CD8-positive, alpha-beta memory T cell (primary cell): ENCODE measurements at regions not wholly inside any gene's neighbourhood (a gene's known extent, or its start where the extent isn't known, plus 50 kb on each side); places are given as distances from the start of the nearest gene placed in this dataset.

Experiments used
- CTCF ChIA-PET: fragments of 350-600 bp; sonication (Branson Sonifier 250); formaldehyde crosslinking; loops from one replicate; lab custom pipeline; 2021; ENCODE audit warnings: antibody characterized with exemption; lab: Charles Lee
- POLR2A ChIA-PET: fragments of 350-600 bp; sonication (Branson Sonifier 250); formaldehyde crosslinking; loops from one replicate; lab custom pipeline; 2021; ENCODE audit warnings: antibody characterized with exemption; lab: Charles Lee
- DNase-seq, 5 donors: peaks; one replicate each; pipeline versions ENCODE4 v3.0.0 to v3.0.0-alpha.2; 2020 to 2022; ENCODE audit warnings: mixed read lengths in 1 of 5
- H3K27ac ChIP-seq: one replicate; pipeline ENCODE4 v1.7.0; 2013; ENCODE audit warnings: low read depth, mild to moderate bottlenecking, low read length, moderate library complexity
- H3K27me3 ChIP-seq: 2 replicates; pipeline ENCODE4 v1.7.0; 2013; ENCODE audit warnings: low read length, mild to moderate bottlenecking; ENCODE audit not compliant: insufficient read depth, poor library complexity, severe bottlenecking
- H3K36me3 ChIP-seq: 2 replicates; pipeline ENCODE4 v1.7.0; 2013; ENCODE audit warnings: mild to moderate bottlenecking, low read length, moderate library complexity; ENCODE audit not compliant: insufficient read depth
- H3K4me1 ChIP-seq: 2 replicates; pipeline ENCODE4 v1.7.0; 2013; ENCODE audit warnings: mild to moderate bottlenecking, low read length, moderate library complexity; ENCODE audit not compliant: insufficient read depth
- H3K4me3 ChIP-seq: 2 replicates; pipeline ENCODE4 v1.7.0; 2013; ENCODE audit warnings: mild to moderate bottlenecking, low read length
- H3K9me3 ChIP-seq: 2 replicates; pipeline ENCODE4 v1.7.0; 2013; ENCODE audit warnings: mild to moderate bottlenecking, low read length
- H3K27ac Mint-ChIP-seq, 8 donors: one replicate each; pipeline ENCODE4 v1.8.0; 2020 to 2021; ENCODE audit warnings: mixed read lengths in 8 of 8, mild to moderate bottlenecking in 6 of 8, inconsistent platforms in 3 of 8, moderate library complexity in 3 of 8
- H3K27me3 Mint-ChIP-seq, 2 donors: one replicate each; pipeline ENCODE4 v1.8.0; 2020 to 2021; ENCODE audit warnings: mixed read lengths in 2 of 2, mild to moderate bottlenecking in 1 of 2, moderate library complexity in 1 of 2
- H3K36me3 Mint-ChIP-seq, 3 donors: one replicate each; pipeline ENCODE4 v1.8.0; 2020 to 2021; ENCODE audit warnings: mixed read lengths in 3 of 3, inconsistent platforms in 1 of 3, mild to moderate bottlenecking in 1 of 3
- H3K4me1 Mint-ChIP-seq, 3 donors: one replicate each; pipeline ENCODE4 v1.8.0; 2020 to 2021; ENCODE audit warnings: mixed read lengths in 3 of 3, inconsistent platforms in 1 of 3, mild to moderate bottlenecking in 1 of 3
- H3K4me3 Mint-ChIP-seq, 7 donors: one replicate each; pipeline ENCODE4 v1.8.0; 2020 to 2021; ENCODE audit warnings: mixed read lengths in 7 of 7, mild to moderate bottlenecking in 6 of 7, moderate library complexity in 4 of 7, inconsistent platforms in 2 of 7
- H3K9me3 Mint-ChIP-seq, 5 donors: one replicate each; pipeline ENCODE4 v1.8.0; 2020 to 2022; ENCODE audit warnings: mixed read lengths in 5 of 5, mild to moderate bottlenecking in 3 of 5, moderate library complexity in 2 of 5, inconsistent platforms in 1 of 5

- Histone ChIP-seq H3K36me3 (no peaks in the 10 kb centered on the region), H3K27me3 (no peaks in the 10 kb centered on the region), H3K9me3 (no peaks in the 10 kb centered on the region), H3K27ac (no peak overlapping the region), H3K4me3 (no peak overlapping the region), H3K4me1 (no peaks in the 10 kb centered on the region)
- Mint-ChIP-seq H3K36me3 (no peaks in the 10 kb centered on the region), H3K27me3 (peaks cover 0 to 6% of the 10 kb centered on the region in 2 donors), H3K27ac (no peak overlapping the region), H3K4me3 (no peak overlapping the region), H3K4me1 (no peaks in the 10 kb centered on the region), H3K9me3 (no peaks in the 10 kb centered on the region)
- CTCF ChIA-PET = interaction anchor here (8.7 kb wide), 1 partner anchor 17 kb away, joined by 69 read pairs; no protein-coding TSS in a partner anchor
- DNase-seq = no peak
- POLR2A ChIA-PET = no interaction called here
These were observed 185.9 kb upstream of the ZBED5 start for GRCh38 chr11:11043721-11044120.

- H3K4me3 Mint-ChIP-seq = no peak overlapping the region
- ChIA-PET CTCF (interaction anchor here (1.7 to 10.7 kb wide), 4 partner anchors 12 to 749 kb away, joined by 4 to 114 read pairs (median 45); no protein-coding TSS in a partner anchor), POLR2A (no interaction called here)
- H3K9me3 ChIP-seq = no peaks in the 10 kb centered on the region
- H3K27me3 ChIP-seq = no peaks in the 10 kb centered on the region
- H3K36me3 Mint-ChIP-seq = no peaks in the 10 kb centered on the region
- H3K27ac Mint-ChIP-seq = no peak overlapping the region
- H3K36me3 ChIP-seq = no peaks in the 10 kb centered on the region
- H3K27ac ChIP-seq = no peak overlapping the region
- no peaks in the 10 kb centered on the region for H3K9me3 Mint-ChIP-seq
- no peak for DNase-seq
- H3K4me1 ChIP-seq = peaks cover 16% of the 10 kb centered on the region
- H3K27me3 Mint-ChIP-seq = peaks cover 8 to 12% of the 10 kb centered on the region in 2 donors
- H3K4me1 Mint-ChIP-seq = peaks cover 0 to 3% (median 0%) of the 10 kb centered on the region in 3 donors
- H3K4me3 ChIP-seq = no peak overlapping the region
These were observed 181.5 kb upstream of the ZBED5 start for GRCh38 chr11:11039208-11039965.

GRCh38 chr11:11038782-11039181 lies 180.9 kb upstream of the ZBED5 start:
- POLR2A ChIA-PET = no interaction called here
- peaks cover 10 to 13% of the 10 kb centered on the region in 2 donors for H3K27me3 Mint-ChIP-seq
- no peak overlapping the region for H3K4me3 Mint-ChIP-seq

GRCh38 chr11:11038352-11038751 lies 180.5 kb upstream of the ZBED5 start:
- H3K4me1 Mint-ChIP-seq = peaks cover 0 to 3% (median 0%) of the 10 kb centered on the region in 3 donors
- Histone ChIP-seq H3K4me1 (peaks cover 16% of the 10 kb centered on the region), H3K4me3 (no peak overlapping the region), H3K27me3 (no peaks in the 10 kb centered on the region), H3K27ac (no peak overlapping the region), H3K9me3 (no peaks in the 10 kb centered on the region), H3K36me3 (no peaks in the 10 kb centered on the region)
- no peaks in the 10 kb centered on the region for H3K9me3 Mint-ChIP-seq
- H3K27me3 Mint-ChIP-seq = peaks cover 14 to 15% of the 10 kb centered on the region in 2 donors
- no peak overlapping the region for H3K4me3 Mint-ChIP-seq
- peak overlapping the region in 1 of 8 donors; percentile 69 for H3K27ac Mint-ChIP-seq
- no peak for DNase-seq
- CTCF ChIA-PET = interaction anchor here (1.0 to 10.7 kb wide), 11 partner anchors 9 to 750 kb away, joined by 3 to 114 read pairs (median 4); no protein-coding TSS in a partner anchor
- POLR2A ChIA-PET = no interaction called here
- H3K36me3 Mint-ChIP-seq = no peaks in the 10 kb centered on the region

More at GRCh38 chr11:11038782-11039181, 180.9 kb upstream of the ZBED5 start:
- Mint-ChIP-seq H3K4me1 (peaks cover 0 to 3% (median 0%) of the 10 kb centered on the region in 3 donors), H3K27ac (no peak overlapping the region), H3K36me3 (no peaks in the 10 kb centered on the region), H3K9me3 (no peaks in the 10 kb centered on the region)
- Histone ChIP-seq H3K4me3 (no peak overlapping the region), H3K27me3 (no peaks in the 10 kb centered on the region), H3K27ac (no peak overlapping the region), H3K9me3 (no peaks in the 10 kb centered on the region), H3K36me3 (no peaks in the 10 kb centered on the region), H3K4me1 (peaks cover 16% of the 10 kb centered on the region)
- DNase-seq = no peak
- CTCF ChIA-PET = interaction anchor here (1.1 to 10.7 kb wide), 6 partner anchors 9 to 749 kb away, joined by 4 to 114 read pairs (median 15); no protein-coding TSS in a partner anchor

- H3K27me3 Mint-ChIP-seq = peaks cover 12 to 14% of the 10 kb centered on the region in 2 donors
- Histone ChIP-seq H3K4me3 (no peak overlapping the region), H3K9me3 (no peaks in the 10 kb centered on the region), H3K27ac (no peak overlapping the region), H3K36me3 (no peaks in the 10 kb centered on the region), H3K4me1 (peaks cover 16% of the 10 kb centered on the region), H3K27me3 (no peaks in the 10 kb centered on the region)
- peak in 3 of 5 donors; percentile 16 to 55 (median 35) for DNase-seq
- ChIA-PET POLR2A (no interaction called here), CTCF (interaction anchor here (0.7 to 10.7 kb wide), 15 partner anchors 8 to 751 kb away, joined by 3 to 114 read pairs (median 4); no protein-coding TSS in a partner anchor)
- no peaks in the 10 kb centered on the region for H3K36me3 Mint-ChIP-seq
- no peak overlapping the region for H3K4me3 Mint-ChIP-seq
- H3K27ac Mint-ChIP-seq = peak overlapping the region in 1 of 8 donors; percentile 35
- no peaks in the 10 kb centered on the region for H3K9me3 Mint-ChIP-seq
- peaks cover 0 to 3% (median 0%) of the 10 kb centered on the region in 3 donors for H3K4me1 Mint-ChIP-seq
These were observed 179.2 kb upstream of the ZBED5 start for GRCh38 chr11:11036848-11037732.

GRCh38 chr11:11036185-11036847 lies 178.5 kb upstream of the ZBED5 start:
- H3K36me3 Mint-ChIP-seq = no peaks in the 10 kb centered on the region
- ChIA-PET CTCF (interaction anchor here (0.9 to 10.7 kb wide), 13 partner anchors 9 to 752 kb away, joined by 3 to 114 read pairs (median 4); no protein-coding TSS in a partner anchor), POLR2A (no interaction called here)
- peak overlapping the region in 1 of 8 donors; percentile 35 for H3K27ac Mint-ChIP-seq
- Histone ChIP-seq H3K4me3 (no peak overlapping the region), H3K36me3 (no peaks in the 10 kb centered on the region), H3K4me1 (peaks cover 16% of the 10 kb centered on the region), H3K27ac (no peak overlapping the region), H3K27me3 (no peaks in the 10 kb centered on the region), H3K9me3 (no peaks in the 10 kb centered on the region)
- DNase-seq = no peak
- peaks cover 12 to 14% of the 10 kb centered on the region in 2 donors for H3K27me3 Mint-ChIP-seq
- H3K4me3 Mint-ChIP-seq = no peak overlapping the region
- no peaks in the 10 kb centered on the region for H3K9me3 Mint-ChIP-seq
- peaks cover 0 to 3% (median 0%) of the 10 kb centered on the region in 3 donors for H3K4me1 Mint-ChIP-seq

- Mint-ChIP-seq H3K27ac (no peak overlapping the region), H3K4me3 (no peak overlapping the region), H3K27me3 (peaks cover 12 to 14% of the 10 kb centered on the region in 2 donors), H3K9me3 (no peaks in the 10 kb centered on the region), H3K36me3 (no peaks in the 10 kb centered on the region), H3K4me1 (peaks cover 0 to 3% (median 0%) of the 10 kb centered on the region in 3 donors)
- ChIA-PET CTCF (interaction anchor here (1.0 to 10.7 kb wide), 5 partner anchors 8 to 233 kb away, joined by 3 to 114 read pairs (median 5); no protein-coding TSS in a partner anchor), POLR2A (no interaction called here)
- Histone ChIP-seq H3K36me3 (no peaks in the 10 kb centered on the region), H3K9me3 (no peaks in the 10 kb centered on the region), H3K27ac (no peak overlapping the region), H3K4me1 (peaks cover 16% of the 10 kb centered on the region), H3K27me3 (no peaks in the 10 kb centered on the region), H3K4me3 (no peak overlapping the region)
- no peak for DNase-seq
These were observed 177.5 kb upstream of the ZBED5 start for GRCh38 chr11:11035331-11035730.
